ENCODE measurements at regions not wholly inside any gene's neighbourhood (a gene's known extent, or its start where the extent isn't known, plus 50 kb on each side); places are given as distances from the start of the nearest gene placed in this dataset.

DNA sequence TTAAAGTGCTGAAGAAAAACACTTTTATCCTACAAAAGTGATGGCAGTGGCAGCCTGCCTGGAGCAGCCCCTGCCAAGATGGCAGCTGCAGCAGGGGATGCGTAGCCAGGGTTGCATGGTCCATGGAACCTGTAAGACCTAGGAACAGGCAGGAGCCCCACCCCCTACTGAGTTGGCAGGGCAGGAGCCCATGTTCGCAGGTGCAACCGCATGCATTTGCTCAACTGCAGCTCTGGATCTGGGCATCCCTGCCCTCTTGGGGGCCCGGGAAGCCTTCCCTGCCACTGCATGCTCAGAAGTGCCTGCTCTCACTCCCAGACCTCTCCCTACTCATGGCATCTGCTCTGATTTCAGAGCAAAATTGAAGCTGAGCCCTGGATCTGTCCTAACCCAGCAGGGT is 779.6 kb downstream of the CDH18 start:
- H3K9me3 Mint-ChIP-seq, result peaks cover 2% of the 10 kb centered on the region
- H3K27ac Mint-ChIP-seq, result no peak overlapping the region
- H3K4me3 Mint-ChIP-seq, result no peak overlapping the region
- H3K4me1 Mint-ChIP-seq, result no peaks in the 10 kb centered on the region
- H3K36me3 Mint-ChIP-seq (ENCODE audit: low read depth), result no peaks in the 10 kb centered on the region
- TF ChIP-seq, protein P1, sequence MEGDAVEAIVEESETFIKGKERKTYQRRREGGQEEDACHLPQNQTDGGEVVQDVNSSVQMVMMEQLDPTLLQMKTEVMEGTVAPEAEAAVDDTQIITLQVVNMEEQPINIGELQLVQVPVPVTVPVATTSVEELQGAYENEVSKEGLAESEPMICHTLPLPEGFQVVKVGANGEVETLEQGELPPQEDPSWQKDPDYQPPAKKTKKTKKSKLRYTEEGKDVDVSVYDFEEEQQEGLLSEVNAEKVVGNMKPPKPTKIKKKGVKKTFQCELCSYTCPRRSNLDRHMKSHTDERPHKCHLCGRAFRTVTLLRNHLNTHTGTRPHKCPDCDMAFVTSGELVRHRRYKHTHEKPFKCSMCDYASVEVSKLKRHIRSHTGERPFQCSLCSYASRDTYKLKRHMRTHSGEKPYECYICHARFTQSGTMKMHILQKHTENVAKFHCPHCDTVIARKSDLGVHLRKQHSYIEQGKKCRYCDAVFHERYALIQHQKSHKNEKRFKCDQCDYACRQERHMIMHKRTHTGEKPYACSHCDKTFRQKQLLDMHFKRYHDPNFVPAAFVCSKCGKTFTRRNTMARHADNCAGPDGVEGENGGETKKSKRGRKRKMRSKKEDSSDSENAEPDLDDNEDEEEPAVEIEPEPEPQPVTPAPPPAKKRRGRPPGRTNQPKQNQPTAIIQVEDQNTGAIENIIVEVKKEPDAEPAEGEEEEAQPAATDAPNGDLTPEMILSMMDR (IDR thresholded peaks at IDR 0.05; ENCODE audit: unreplicated experiment in 3 of 3), result no peak
- no peaks in the 10 kb centered on the region for H3K27me3 Mint-ChIP-seq (ENCODE audit: low read depth)

DNA sequence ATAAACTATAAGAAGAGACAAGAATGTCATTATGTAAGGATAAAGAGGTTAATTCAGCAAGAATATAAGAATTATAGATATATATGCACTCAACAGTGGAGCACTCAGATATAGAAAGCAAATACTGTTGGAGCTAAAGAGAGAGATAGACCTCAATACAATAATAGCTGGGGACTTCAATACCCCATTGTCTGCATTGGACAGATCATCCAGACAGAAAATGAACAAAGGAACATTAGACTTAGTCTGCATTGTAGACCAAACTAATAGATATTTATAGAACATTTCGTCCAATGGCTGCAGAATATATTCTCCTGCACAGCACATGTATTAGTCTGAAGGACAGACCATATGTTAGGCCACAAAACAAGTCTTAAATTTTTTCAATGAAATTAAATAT is 777.1 kb downstream of the CDH18 start:
- Mint-ChIP-seq H3K4me3 (no peak overlapping the region), H3K36me3 (ENCODE audit: low read depth) (no peaks in the 10 kb centered on the region), H3K27me3 (ENCODE audit: low read depth) (no peaks in the 10 kb centered on the region), H3K9me3 (peaks cover 2% of the 10 kb centered on the region), H3K27ac (no peak overlapping the region), H3K4me1 (no peaks in the 10 kb centered on the region)
- TF ChIP-seq, protein P1 (IDR thresholded peaks at IDR 0.05; ENCODE audit: unreplicated experiment in 3 of 3), result no peak

DNA sequence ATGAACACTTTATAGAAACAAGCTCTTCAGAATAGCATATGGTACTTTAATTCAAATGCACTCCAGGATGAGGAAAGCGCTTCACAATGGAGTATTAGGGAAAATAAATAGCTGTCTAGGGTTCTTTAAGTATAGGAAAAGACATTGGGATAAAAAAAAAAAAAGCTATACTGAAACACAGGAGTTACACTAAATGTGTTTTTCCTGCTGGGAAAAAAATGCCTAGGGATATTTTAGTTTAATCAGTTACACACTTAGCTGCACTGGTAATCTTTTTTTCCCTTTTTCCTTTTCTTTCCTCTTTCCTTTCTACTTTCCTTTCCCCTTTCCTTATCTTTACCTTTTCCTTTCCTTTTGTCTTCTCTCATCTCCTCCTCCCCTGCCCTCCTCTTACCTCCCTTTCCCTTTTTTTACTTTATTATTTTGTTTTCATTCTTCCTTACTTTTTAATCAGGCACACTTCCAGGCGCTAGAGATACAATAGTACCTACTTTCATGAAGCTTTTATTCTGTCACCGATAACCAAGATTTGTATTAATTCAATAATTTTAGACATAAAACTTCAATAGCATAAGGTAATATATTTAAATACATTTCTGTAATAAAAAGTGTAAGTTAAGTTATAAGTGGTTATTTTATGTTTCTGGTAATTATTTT is 758.7 kb downstream of the CDH18 start:
- H3K27ac Mint-ChIP-seq, result no peak overlapping the region
- H3K36me3 Mint-ChIP-seq (ENCODE audit: low read depth), result no peaks in the 10 kb centered on the region
- H3K27me3 Mint-ChIP-seq (ENCODE audit: low read depth), result no peaks in the 10 kb centered on the region
- H3K9me3 Mint-ChIP-seq, result no peaks in the 10 kb centered on the region
- TF ChIP-seq, protein P1 (IDR thresholded peaks at IDR 0.05; ENCODE audit: unreplicated experiment in 3 of 3), result no peak
- no peak overlapping the region for H3K4me3 Mint-ChIP-seq
- no peaks in the 10 kb centered on the region for H3K4me1 Mint-ChIP-seq

DNA sequence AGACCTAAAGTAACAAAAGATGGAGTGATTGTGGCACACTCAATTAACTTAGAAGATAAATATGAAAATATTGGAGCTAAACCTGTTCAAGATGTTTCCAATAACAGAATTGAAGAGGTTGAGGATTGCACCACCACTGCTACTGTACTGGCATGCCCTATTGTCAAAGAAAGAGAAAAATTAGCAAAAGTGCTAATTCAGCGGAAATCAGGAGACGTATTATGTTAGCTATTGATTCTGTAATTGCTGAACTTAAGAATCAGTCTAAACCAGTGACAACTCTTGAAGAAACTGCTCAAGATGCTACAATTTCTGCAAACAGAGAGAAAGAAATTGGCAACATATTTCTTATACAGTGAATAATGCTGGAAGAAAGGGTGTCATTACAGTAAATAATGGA is 754.4 kb downstream of the CDH18 start:
- TF ChIP-seq, protein P1 (IDR thresholded peaks at IDR 0.05; ENCODE audit: unreplicated experiment in 3 of 3), result no peak
- Mint-ChIP-seq H3K36me3 (ENCODE audit: low read depth) (no peaks in the 10 kb centered on the region), H3K4me3 (no peak overlapping the region), H3K27me3 (ENCODE audit: low read depth) (peaks cover 3% of the 10 kb centered on the region), H3K9me3 (no peaks in the 10 kb centered on the region), H3K4me1 (no peaks in the 10 kb centered on the region), H3K27ac (no peak overlapping the region)

DNA sequence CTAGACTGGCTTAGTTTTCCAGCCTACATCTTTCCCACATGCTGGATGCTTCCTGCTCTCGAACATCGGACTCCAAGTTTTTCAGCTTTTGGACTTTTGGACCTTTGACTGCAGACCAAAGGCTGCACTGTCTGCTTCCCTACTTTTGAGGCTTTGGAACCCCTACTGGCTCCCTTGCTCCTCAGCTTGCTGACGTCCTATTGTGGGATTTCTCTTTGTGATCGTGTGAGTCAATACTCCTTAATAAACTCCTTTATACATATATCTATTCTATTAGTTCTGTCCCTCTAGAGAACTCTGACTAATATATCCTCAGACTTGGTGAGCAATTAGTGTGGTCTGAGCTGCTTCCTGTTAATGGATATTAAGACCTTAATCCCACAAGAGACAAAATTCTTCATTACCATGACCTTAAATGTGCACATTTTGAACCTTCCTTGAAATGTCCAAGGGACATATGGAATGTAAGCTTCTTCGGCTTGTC is 752.9 kb downstream of the CDH18 start:
- H3K4me3 Mint-ChIP-seq, result no peak overlapping the region
- H3K4me1 Mint-ChIP-seq, result no peaks in the 10 kb centered on the region
- H3K27me3 Mint-ChIP-seq (ENCODE audit: low read depth), result peaks cover 6% of the 10 kb centered on the region
- no peaks in the 10 kb centered on the region for H3K9me3 Mint-ChIP-seq
- H3K36me3 Mint-ChIP-seq (ENCODE audit: low read depth), result no peaks in the 10 kb centered on the region
- no peak overlapping the region for H3K27ac Mint-ChIP-seq
- TF ChIP-seq, protein P1 (IDR thresholded peaks at IDR 0.05; ENCODE audit: unreplicated experiment in 3 of 3), result no peak

DNA sequence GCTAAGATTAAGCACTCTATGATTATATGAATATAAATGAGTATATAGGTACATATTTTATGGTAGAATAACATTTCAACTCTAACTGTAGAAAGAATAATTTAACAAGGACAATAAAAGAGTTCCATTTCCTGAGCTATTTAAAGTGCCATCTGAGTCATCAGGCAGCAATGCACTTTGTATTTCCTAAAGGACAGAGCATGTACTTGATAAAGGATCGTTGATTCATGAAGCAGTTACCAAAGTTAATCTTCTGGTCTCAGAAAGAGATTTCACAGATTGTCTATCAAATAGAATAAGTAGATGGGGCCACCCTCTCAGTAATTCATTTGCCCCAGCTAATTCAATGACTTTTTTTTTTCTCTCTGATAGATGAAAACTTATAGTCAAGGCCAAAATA is 747.8 kb downstream of the CDH18 start:
- H3K4me1 Mint-ChIP-seq, result no peaks in the 10 kb centered on the region

More for the DNA sequence above, 747.8 kb downstream of the CDH18 start:
- no peak overlapping the region for H3K27ac Mint-ChIP-seq
- H3K4me3 Mint-ChIP-seq, result no peak overlapping the region
- no peaks in the 10 kb centered on the region for H3K9me3 Mint-ChIP-seq
- peaks cover 6% of the 10 kb centered on the region for H3K27me3 Mint-ChIP-seq (ENCODE audit: low read depth)
- H3K36me3 Mint-ChIP-seq (ENCODE audit: low read depth), result no peaks in the 10 kb centered on the region
- TF ChIP-seq, protein P1 (IDR thresholded peaks at IDR 0.05; ENCODE audit: unreplicated experiment in 3 of 3), result no peak
